Epithelial cell of esophagus (primary cell): ENCODE measurements at regions not wholly inside any gene's neighbourhood (a gene's known extent, or its start where the extent isn't known, plus 50 kb on each side); places are given as distances from the start of the nearest gene placed in this dataset.

Source experiments
- DNase-seq: peaks from one replicate; pipeline ENCODE4 v3.0.0; 2010; ENCODE audit warnings: low read depth
- H3K4me3 ChIP-seq: 2 replicates; pipeline ENCODE4 v1.5.1; 2011; ENCODE audit warnings: mild to moderate bottlenecking, low read length, control low read depth
- CTCF ChIP-seq: IDR thresholded peaks from 2 replicates; pipeline ENCODE4 v1.5.1; 2011; ENCODE audit warnings: low read depth, mild to moderate bottlenecking, low read length, control low read depth, inconsistent platforms; ENCODE audit not compliant: insufficient read depth; ENCODE audit errors: missing control alignments

DNA sequence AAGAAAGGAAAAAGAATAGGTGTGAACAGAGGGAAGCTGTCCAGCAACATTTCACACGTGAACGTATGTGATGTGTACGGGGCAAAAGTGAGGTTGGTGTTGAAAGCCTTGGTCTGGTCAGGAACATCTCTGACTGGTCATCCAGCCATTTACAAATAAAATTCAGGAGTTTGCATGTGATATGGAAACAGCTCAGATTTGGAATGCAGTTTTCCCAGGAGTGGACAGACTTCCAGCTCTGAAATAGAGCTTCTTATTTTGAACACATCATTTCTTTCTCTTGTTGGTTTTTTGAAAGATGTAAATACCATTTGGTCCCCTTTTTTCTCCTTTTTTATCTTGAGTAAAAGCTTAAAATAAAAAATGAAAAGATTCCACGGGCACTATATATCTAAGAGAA lies 566.2 kb upstream of the ZFHX3 start:
- H3K4me3 ChIP-seq, result no peak overlapping the region
- TF ChIP-seq CTCF, result no peak
- DNase-seq, result no peak

- DNase-seq, result no peak
- TF ChIP-seq CTCF, result no peak
Measured at GRCh38 chr16:73610605-73611156, 562.8 kb upstream of the ZFHX3 start.

GRCh38 chr16:73610160-73610559 lies 562.2 kb upstream of the ZFHX3 start:
- no peak for TF ChIP-seq CTCF
- DNase-seq, result no peak
- no peak overlapping the region for H3K4me3 ChIP-seq

More at GRCh38 chr16:73610605-73611156, 562.8 kb upstream of the ZFHX3 start:
- no peak overlapping the region for H3K4me3 ChIP-seq

- DNase-seq, result no peak
- no peak for TF ChIP-seq CTCF
- no peak overlapping the region for H3K4me3 ChIP-seq
Measured at GRCh38 chr16:73608911-73609310, 561.0 kb upstream of the ZFHX3 start.

GRCh38 chr16:73605309-73605708 lies 557.4 kb upstream of the ZFHX3 start:
- TF ChIP-seq CTCF, result no peak
- no peak for DNase-seq
- H3K4me3 ChIP-seq, result no peak overlapping the region

- H3K4me3 ChIP-seq, result no peak overlapping the region
- DNase-seq, result no peak
- TF ChIP-seq CTCF, result no peak
Measured at GRCh38 chr16:73601911-73602310, 554.0 kb upstream of the ZFHX3 start.

DNA sequence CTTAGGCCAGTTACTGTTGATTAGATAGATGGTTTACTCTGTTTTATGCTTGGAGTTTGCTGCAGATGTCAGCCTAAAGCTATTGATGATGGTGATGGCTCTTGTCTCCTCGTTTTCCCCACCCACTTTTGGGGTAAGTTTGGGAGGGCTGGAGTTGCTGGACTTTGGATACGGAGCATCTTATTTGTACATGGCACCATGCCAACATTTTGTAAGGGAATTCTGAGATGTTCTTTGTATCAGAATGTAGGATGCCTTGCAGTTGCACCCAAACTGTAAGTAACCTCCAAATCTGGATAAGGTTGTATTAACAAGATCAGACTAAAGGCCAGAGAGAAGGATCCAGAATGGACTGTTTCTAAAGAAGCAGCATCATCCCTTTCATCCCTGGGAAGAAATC lies 551.9 kb upstream of the ZFHX3 start:
- no peak overlapping the region for H3K4me3 ChIP-seq
- no peak for TF ChIP-seq CTCF
- DNase-seq, result no peak
